ENCODE measurements at regions not wholly inside any gene's neighbourhood (a gene's known extent, or its start where the extent isn't known, plus 50 kb on each side); places are given as distances from the start of the nearest gene placed in this dataset.

GRCh38 chr13:80605716-80606115, 264.8 kb upstream of the SPRY2 start:
- H3K18ac ChIP-seq (ENCODE audit: low read depth, low read length), result no peak overlapping the region
- H3K4me1 ChIP-seq (ENCODE audit: control insufficient read depth, insufficient read depth, low read length), result no peaks in the 10 kb centered on the region
- in situ Hi-C loops (cut with MboI; ENCODE audit: low sequenced_read_pairs), result no loop called here
- H3K23ac ChIP-seq (ENCODE audit: low read depth, low read length), result no peak overlapping the region
- H3K36me3 ChIP-seq (ENCODE audit: control insufficient read depth, insufficient read depth, low read length), result no peaks in the 10 kb centered on the region
- no peaks in the 10 kb centered on the region for H3K9me1 ChIP-seq (ENCODE audit: insufficient read depth, low read length)
- ATAC-seq (ENCODE audit: low read depth) (no peak), DNase-seq (no peak)
- ChIA-PET CTCF (no interaction called here), POLR2A (ENCODE audit: unreplicated experiment) (no interaction called here)
- H2AK9ac ChIP-seq (replicated peaks; ENCODE audit: low read depth, low read length, poor library complexity), result no peak overlapping the region
- 0 out of 2 replicates have a peak, but pooled peaks cover 2% of the 10 kb centered on the region for H3K9me3 ChIP-seq (ENCODE audit: control insufficient read depth, insufficient read depth, low read length)
- no peak overlapping the region for H2AFZ ChIP-seq (replicated peaks; ENCODE audit: low read length, poor library complexity)
- H2BK120ac ChIP-seq (ENCODE audit: low read depth, low read length), result no peak overlapping the region
- no peak overlapping the region for H4K91ac ChIP-seq (ENCODE audit: insufficient read depth, low read depth, low read length)
- no peak overlapping the region for H3K56ac ChIP-seq (ENCODE audit: extremely low read depth, insufficient read depth, low read length)
- no peaks in the 10 kb centered on the region for H3K27me3 ChIP-seq (ENCODE audit: control insufficient read depth, insufficient read depth, low read length)
- BruUV-seq (replicated peaks), result no TSS peak
- H2BK15ac ChIP-seq (ENCODE audit: low read depth, low read length), result no peak overlapping the region
- H2BK5ac ChIP-seq (ENCODE audit: low read depth, low read length, poor library complexity, severe bottlenecking), result no peak overlapping the region
- no peaks in the 10 kb centered on the region for H4K20me1 ChIP-seq (ENCODE audit: insufficient read depth, low read length)
- H3K9ac ChIP-seq (ENCODE audit: low read depth, low read length), result no peak overlapping the region
- H3K4me2 ChIP-seq (ENCODE audit: low read depth, low read length), result no peak overlapping the region
- no peak overlapping the region for H3K27ac ChIP-seq (ENCODE audit: insufficient read depth, low read length)
- no peak overlapping the region for H3K4me3 ChIP-seq (ENCODE audit: insufficient read depth, low read depth, low read length)
- TF ChIP-seq ELK1 (IDR thresholded peaks at IDR 0.05; ENCODE audit: borderline replicate concordance, low read depth, low read length), result no peak
- TF ChIP-seq CHD1 (IDR thresholded peaks at IDR 0.05; ENCODE audit: low read depth, low read length), result no peak
- TF ChIP-seq RAD21 (IDR thresholded peaks at IDR 0.05; ENCODE audit: low read length), result no peak
- no peak for TF ChIP-seq MAFK (IDR thresholded peaks at IDR 0.05; ENCODE audit: low read depth, low read length)
- no peak for TF ChIP-seq CTCF (conservative IDR thresholded peaks at IDR 0.05; ENCODE audit: low read depth, low read length)
- no peak for TF ChIP-seq MAZ (IDR thresholded peaks at IDR 0.05; ENCODE audit: borderline replicate concordance, low read depth, low read length)
- no peak for TF ChIP-seq CEBPB (IDR thresholded peaks at IDR 0.05; ENCODE audit: low read depth, low read length)
- TF ChIP-seq POLR2A (IDR thresholded peaks at IDR 0.05; ENCODE audit: low read depth, low read length), result no peak
- TF ChIP-seq FOS (IDR thresholded peaks at IDR 0.05; ENCODE audit: low read depth, low read length), result no peak
- TF ChIP-seq BHLHE40 (IDR thresholded peaks at IDR 0.05; ENCODE audit: low read depth, low read length), result no peak
- no peak for TF ChIP-seq USF2 (IDR thresholded peaks at IDR 0.05; ENCODE audit: low read depth, low read length)
- TF ChIP-seq NFE2L2 (IDR thresholded peaks at IDR 0.05; ENCODE audit: low read depth, low read length), result no peak
- TF ChIP-seq RCOR1 (IDR thresholded peaks at IDR 0.05; ENCODE audit: insufficient replicate concordance, low read length), result no peak
- no peak overlapping the region for H2BK20ac ChIP-seq (ENCODE audit: low read depth, low read length)
- H2AK5ac ChIP-seq (ENCODE audit: low read depth, low read length), result no peak overlapping the region
- no peak overlapping the region for H3K4ac ChIP-seq (ENCODE audit: low read depth, low read length)
- H3K14ac ChIP-seq (replicated peaks; ENCODE audit: low read depth, low read length), result no peak overlapping the region
- H3K79me1 ChIP-seq (ENCODE audit: low read depth in 1 of 2, low read length in 2 of 2), result no peaks in the 10 kb centered on the region
- no peak overlapping the region for H4K8ac ChIP-seq (ENCODE audit: low read depth in 2 of 2, low read length in 2 of 2)
- dilution Hi-C loops (cut with HindIII; ENCODE audit: low sequenced_read_pairs, unreplicated experiment), result no loop called here
- no peak overlapping the region for H4K5ac ChIP-seq (ENCODE audit: low read depth, low read length)
- intact Hi-C loops (cut with micrococcal nuclease), result no loop called here

Data from IMR-90 (cell line).